CD14-positive monocyte (primary cell): ENCODE measurements at regions not wholly inside any gene's neighbourhood (a gene's known extent, or its start where the extent isn't known, plus 50 kb on each side); places are given as distances from the start of the nearest gene placed in this dataset.

Experiments
- DNase-seq, 3 donors: peaks; one replicate each; pipeline ENCODE4 v3.0.0-alpha.2; 2011 to 2022
- H2AFZ ChIP-seq: 2 replicates; pipeline ENCODE4 v1.6.0; 2012; ENCODE audit warnings: mild to moderate bottlenecking, low read depth, low read length, inconsistent platforms; ENCODE audit not compliant: insufficient read depth, poor library complexity, severe bottlenecking
- H3K27ac ChIP-seq, 2 donors: 1 replicate in 1 of 2; 2 replicates in 1 of 2; pipeline ENCODE4 v1.5.1; 2012 to 2013; ENCODE audit warnings: low read length in 2 of 2, control low read depth in 1 of 2, inconsistent platforms in 1 of 2, low read depth in 1 of 2, mild to moderate bottlenecking in 1 of 2
- H3K27me3 ChIP-seq, 2 donors: one replicate each; pipeline versions ENCODE4 v1.6.0 to v1.6.1; 2011 to 2013; ENCODE audit warnings: low read length in 2 of 2; ENCODE audit not compliant: control insufficient read depth in 2 of 2, insufficient read depth in 2 of 2
- H3K36me3 ChIP-seq, 2 donors: replicated peaks in 1 of 2; 1 replicate in 1 of 2; 2 replicates in 1 of 2; pipeline versions ENCODE4 v1.5.1 to v1.6.1; 2012 to 2013; ENCODE audit warnings: low read length in 2 of 2, control low read depth in 1 of 2, inconsistent platforms in 1 of 2, mild to moderate bottlenecking in 1 of 2; ENCODE audit not compliant: insufficient read depth in 2 of 2, control insufficient read depth in 1 of 2
- H3K4me1 ChIP-seq, 2 donors: 1 replicate in 1 of 2; 2 replicates in 1 of 2; pipeline versions ENCODE4 v1.5.1 to v1.6.1; 2012 to 2013; ENCODE audit warnings: low read length in 2 of 2, control low read depth in 1 of 2, inconsistent platforms in 1 of 2, mild to moderate bottlenecking in 1 of 2, moderate library complexity in 1 of 2; ENCODE audit not compliant: insufficient read depth in 2 of 2, control insufficient read depth in 1 of 2
- H3K4me2 ChIP-seq: replicated peaks from 2 replicates; pipeline ENCODE3; 2012; ENCODE audit warnings: low read length, moderate library complexity, mild to moderate bottlenecking; ENCODE audit not compliant: poor library complexity, severe bottlenecking; ENCODE audit errors: extremely low read depth
- H3K4me3 ChIP-seq, 3 experiments: fragments of 200-600 bp in 1 of 3; sonication (generic) in 1 of 3; replicated peaks in 1 of 3; 1 replicate in 2 of 3; 2 replicates in 1 of 3; pipeline ENCODE4 v1.5.1; 2011 to 2013; ENCODE audit warnings: low read length in 3 of 3, mild to moderate bottlenecking in 3 of 3, control low read depth in 2 of 3, low read depth in 2 of 3, inconsistent platforms in 1 of 3, moderate library complexity in 1 of 3
- H3K79me2 ChIP-seq: 2 replicates; pipeline ENCODE4 v1.6.0; 2012; ENCODE audit warnings: mild to moderate bottlenecking, control low read depth, inconsistent platforms, low read length, moderate library complexity; ENCODE audit not compliant: insufficient read depth
- H3K9ac ChIP-seq: 2 replicates; pipeline ENCODE4 v1.6.0; 2017; ENCODE audit warnings: low read length, mild to moderate bottlenecking; ENCODE audit not compliant: insufficient read depth, poor library complexity, severe bottlenecking
- H3K9me3 ChIP-seq, 2 donors: replicated peaks in 1 of 2; 1 replicate in 1 of 2; 2 replicates in 1 of 2; pipeline versions ENCODE4 v1.5.1 to v1.6.1; 2012 to 2013; ENCODE audit warnings: low read length in 2 of 2, control low read depth in 1 of 2; ENCODE audit not compliant: control insufficient read depth in 1 of 2, insufficient read depth in 1 of 2
- H4K20me1 ChIP-seq: 2 replicates; pipeline ENCODE4 v1.6.0; 2012; ENCODE audit warnings: mild to moderate bottlenecking, low read length, control low read depth, moderate library complexity; ENCODE audit not compliant: insufficient read depth
- H3K27ac Mint-ChIP-seq, 7 donors: one replicate each; pipeline ENCODE4 v1.8.0; 2020; ENCODE audit warnings: mild to moderate bottlenecking in 7 of 7, mixed read lengths in 7 of 7, moderate library complexity in 6 of 7, inconsistent platforms in 2 of 7
- H3K27me3 Mint-ChIP-seq, 3 donors: one replicate each; pipeline ENCODE4 v1.8.0; 2021 to 2022; ENCODE audit warnings: low read depth in 3 of 3, mild to moderate bottlenecking in 3 of 3, mixed read lengths in 3 of 3, moderate library complexity in 3 of 3, inconsistent platforms in 1 of 3
- H3K36me3 Mint-ChIP-seq, 2 donors: one replicate each; pipeline ENCODE4 v1.8.0; 2020; ENCODE audit warnings: mixed read lengths in 2 of 2, inconsistent platforms in 1 of 2, mild to moderate bottlenecking in 1 of 2
- H3K4me1 Mint-ChIP-seq: one replicate; pipeline ENCODE4 v1.8.0; 2020; ENCODE audit warnings: mild to moderate bottlenecking, mixed read lengths
- H3K4me3 Mint-ChIP-seq, 2 donors: one replicate each; pipeline ENCODE4 v1.8.0; 2020; ENCODE audit warnings: mild to moderate bottlenecking in 2 of 2, mixed read lengths in 2 of 2, moderate library complexity in 1 of 2
- H3K9me3 Mint-ChIP-seq, 7 donors: one replicate each; pipeline ENCODE4 v1.8.0; 2020 to 2022; ENCODE audit warnings: mixed read lengths in 7 of 7, mild to moderate bottlenecking in 6 of 7, moderate library complexity in 6 of 7, inconsistent platforms in 2 of 7
- CTCF ChIP-seq: fragments of 200-600 bp; IDR thresholded peaks from one replicate; pipeline ENCODE4 v1.8.0; 2022; ENCODE audit warnings: antibody characterized with exemption, mild to moderate bottlenecking
- WGBS: methylation state at CpG from one replicate; pipeline ENCODE4 v1.1.5; 2013; ENCODE audit warnings: missing lambda C conversion rate; ENCODE audit not compliant: insufficient coverage; 5-methylcytosine and 5-hydroxymethylcytosine counted together
- intact Hi-C, 2 donors: fragments of 100-400 bp; cut with micrococcal nuclease; formaldehyde crosslinking; loops; one replicate each; pipeline versions ENCODE4 v1.15.0 to v1.15.1; 2023

- no peak overlapping the region for H3K4me2 ChIP-seq
- no peak overlapping the region for H3K27ac ChIP-seq
- no peaks in the 10 kb centered on the region for H3K79me2 ChIP-seq
- DNase-seq = no peak
- Mint-ChIP-seq H3K4me1 (peaks cover 9% of the 10 kb centered on the region), H3K4me3 (no peak overlapping the region), H3K27me3 (peaks cover 0 to 9% (median 8%) of the 10 kb centered on the region in 3 donors), H3K9me3 (peaks cover 0 to 7% (median 2%) of the 10 kb centered on the region in 7 donors), H3K36me3 (peaks cover 0 to 3% of the 10 kb centered on the region in 2 donors), H3K27ac (no peak overlapping the region)
- no peaks in the 10 kb centered on the region for H4K20me1 ChIP-seq
- H3K27me3 ChIP-seq = no peaks in the 10 kb centered on the region
- H3K4me1 ChIP-seq = peaks cover 9% of the 10 kb centered on the region in 2 donors
- H2AFZ ChIP-seq = no peak overlapping the region
- no peaks in the 10 kb centered on the region for H3K9me3 ChIP-seq
- no peak overlapping the region for H3K9ac ChIP-seq
- no peak for TF ChIP-seq CTCF
- no peak overlapping the region for H3K4me3 ChIP-seq
- intact Hi-C loops = no loop called here
- 91% methylated on average over 7 of the region's 9 CpGs for WGBS
- no peaks in the 10 kb centered on the region for H3K36me3 ChIP-seq
These were observed 118.9 kb upstream of the CAB39 start for GRCh38 chr2:230593765-230594164.

GRCh38 chr2:230594286-230594840 lies 118.3 kb upstream of the CAB39 start:
- H3K36me3 Mint-ChIP-seq = peaks cover 0 to 3% of the 10 kb centered on the region in 2 donors
- DNase-seq = no peak
- WGBS = 100% methylated on average over 2 of the region's 3 CpGs
- H3K79me2 ChIP-seq = no peaks in the 10 kb centered on the region
- no peak overlapping the region for H2AFZ ChIP-seq
- no peak overlapping the region for H3K4me3 ChIP-seq
- no peak overlapping the region for H3K27ac ChIP-seq
- H3K9me3 ChIP-seq = no peaks in the 10 kb centered on the region
- no peaks in the 10 kb centered on the region for H3K36me3 ChIP-seq
- no peak overlapping the region for H3K4me2 ChIP-seq
- no peak overlapping the region for H3K27ac Mint-ChIP-seq
- H3K4me1 ChIP-seq = peaks cover 9% of the 10 kb centered on the region in 2 donors
- no peak for TF ChIP-seq CTCF
- no peaks in the 10 kb centered on the region for H4K20me1 ChIP-seq
- H3K4me3 Mint-ChIP-seq = no peak overlapping the region
- peaks cover 9% of the 10 kb centered on the region for H3K4me1 Mint-ChIP-seq
- no peaks in the 10 kb centered on the region for H3K27me3 ChIP-seq
- no peak overlapping the region for H3K9ac ChIP-seq
- H3K27me3 Mint-ChIP-seq = peaks cover 0 to 9% (median 8%) of the 10 kb centered on the region in 3 donors
- H3K9me3 Mint-ChIP-seq = peaks cover 0 to 7% (median 2%) of the 10 kb centered on the region in 7 donors
- intact Hi-C loops = no loop called here
